Islet of Langerhans (tissue), 1 donor: ENCODE measurements at regions not wholly inside any gene's neighbourhood (a gene's known extent, or its start where the extent isn't known, plus 50 kb on each side); places are given as distances from the start of the nearest gene placed in this dataset.
"Not testable (repeated sequence)": the region's sequence is repeated elsewhere in the genome, so short reads cannot be mapped to it uniquely, and the experiment has no call there.

Experiments
- FAIRE-seq: peaks from one replicate; lab custom pipeline; 2011; peaks lifted over from hg19 to GRCh38; lab: Jason Lieb, UNC

DNA sequence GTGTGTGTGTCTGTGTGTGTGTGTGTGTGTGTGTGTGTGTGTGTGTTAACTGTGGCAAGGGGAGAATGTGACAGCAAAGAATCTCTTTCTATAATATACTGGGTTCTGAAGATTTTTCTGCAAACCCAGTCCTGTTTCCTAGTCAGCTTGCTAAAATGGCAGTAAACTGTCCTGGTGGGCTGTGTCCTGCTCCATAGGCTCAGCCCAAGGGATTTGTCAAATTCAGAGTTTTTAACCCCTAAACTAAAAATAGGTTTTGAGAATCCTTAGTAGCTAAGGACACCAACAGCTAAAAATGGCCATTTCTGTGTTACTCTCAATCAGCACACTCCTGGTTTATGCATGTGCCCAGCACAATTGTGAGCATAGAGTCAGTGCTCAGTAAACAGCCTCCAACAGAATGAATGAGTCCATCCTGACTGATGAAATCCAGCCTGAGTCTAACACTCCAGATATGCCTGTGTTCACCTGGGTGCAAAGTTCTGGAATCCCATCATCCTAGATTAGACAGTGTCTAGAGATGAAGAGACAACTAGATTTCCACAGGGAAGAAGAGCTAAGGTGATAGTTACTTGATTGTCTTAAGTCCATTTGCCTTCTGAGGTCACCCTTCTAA is 192.6 kb downstream of the TTC6 start:
- FAIRE-seq, result no peak

- no peak for FAIRE-seq
Observed at GRCh38 chr14:37791384-37792036, 196.1 kb downstream of the TTC6 start.

DNA sequence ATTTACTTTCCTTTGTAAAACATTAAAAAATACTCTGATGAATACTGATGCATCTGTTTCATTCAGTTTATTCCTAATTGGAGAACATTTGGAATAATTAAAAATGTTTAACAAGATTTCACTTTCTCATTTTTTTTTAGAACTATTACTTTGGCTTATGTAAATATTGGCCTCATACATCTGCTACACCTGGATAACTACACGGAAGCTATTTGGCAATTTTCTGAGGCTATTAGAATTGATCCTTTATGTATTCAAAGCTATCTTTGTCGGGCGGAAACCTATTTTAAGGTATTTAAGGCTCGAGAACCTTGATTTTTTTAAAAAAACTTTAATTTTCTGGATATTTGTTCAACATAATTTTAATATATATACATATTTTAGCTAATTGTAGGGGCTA is 196.7 kb downstream of the TTC6 start:
- FAIRE-seq, result no peak

- FAIRE-seq, result no peak
Observed at GRCh38 chr14:37796703-37797416, 201.4 kb downstream of the TTC6 start.

GRCh38 chr14:37797675-37798074 is 202.2 kb downstream of the TTC6 start:
- no peak for FAIRE-seq

GRCh38 chr14:37807722-37808121 is 212.3 kb downstream of the TTC6 start:
- no peak for FAIRE-seq

DNA sequence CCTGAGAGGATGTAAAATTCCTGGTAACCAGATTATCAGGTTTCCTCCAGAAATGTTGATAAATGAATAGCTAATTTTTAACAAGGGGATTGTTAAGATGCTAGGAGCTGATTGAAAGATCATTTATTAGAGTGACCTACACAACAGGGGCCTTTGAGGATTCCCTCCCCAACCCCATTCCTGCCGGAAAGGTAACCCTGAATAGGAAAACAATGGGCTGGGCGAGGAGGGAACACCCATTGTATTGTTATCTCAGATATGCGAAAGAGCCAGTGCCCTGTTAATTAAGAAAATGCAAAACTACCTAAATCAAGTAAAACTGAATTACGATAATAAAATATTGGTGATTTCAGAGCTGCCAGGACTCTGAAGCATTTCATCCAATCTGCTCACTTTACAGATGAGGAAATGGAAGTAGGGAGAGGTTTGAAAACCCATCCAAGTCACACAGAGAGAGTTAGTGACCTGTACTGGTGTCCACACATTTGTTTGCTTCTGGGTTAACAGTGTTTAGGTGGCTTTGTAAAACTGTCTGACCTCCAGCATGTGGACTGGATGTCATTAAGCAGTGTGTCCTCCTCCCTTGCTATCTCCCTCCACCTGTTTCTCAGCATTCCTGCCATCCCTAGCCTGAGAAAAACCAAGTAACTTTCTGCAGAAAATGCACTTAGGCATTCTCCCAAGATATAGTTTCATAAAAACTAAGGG is 214.8 kb downstream of the TTC6 start:
- no peak for FAIRE-seq

- FAIRE-seq, result no peak
Observed at GRCh38 chr14:37813732-37814131, 218.3 kb downstream of the TTC6 start.

- no peak for FAIRE-seq
Observed at GRCh38 chr14:37816135-37816534, 220.7 kb downstream of the TTC6 start.

GRCh38 chr14:37816743-37817295 is 221.4 kb downstream of the TTC6 start:
- FAIRE-seq, result no peak

DNA sequence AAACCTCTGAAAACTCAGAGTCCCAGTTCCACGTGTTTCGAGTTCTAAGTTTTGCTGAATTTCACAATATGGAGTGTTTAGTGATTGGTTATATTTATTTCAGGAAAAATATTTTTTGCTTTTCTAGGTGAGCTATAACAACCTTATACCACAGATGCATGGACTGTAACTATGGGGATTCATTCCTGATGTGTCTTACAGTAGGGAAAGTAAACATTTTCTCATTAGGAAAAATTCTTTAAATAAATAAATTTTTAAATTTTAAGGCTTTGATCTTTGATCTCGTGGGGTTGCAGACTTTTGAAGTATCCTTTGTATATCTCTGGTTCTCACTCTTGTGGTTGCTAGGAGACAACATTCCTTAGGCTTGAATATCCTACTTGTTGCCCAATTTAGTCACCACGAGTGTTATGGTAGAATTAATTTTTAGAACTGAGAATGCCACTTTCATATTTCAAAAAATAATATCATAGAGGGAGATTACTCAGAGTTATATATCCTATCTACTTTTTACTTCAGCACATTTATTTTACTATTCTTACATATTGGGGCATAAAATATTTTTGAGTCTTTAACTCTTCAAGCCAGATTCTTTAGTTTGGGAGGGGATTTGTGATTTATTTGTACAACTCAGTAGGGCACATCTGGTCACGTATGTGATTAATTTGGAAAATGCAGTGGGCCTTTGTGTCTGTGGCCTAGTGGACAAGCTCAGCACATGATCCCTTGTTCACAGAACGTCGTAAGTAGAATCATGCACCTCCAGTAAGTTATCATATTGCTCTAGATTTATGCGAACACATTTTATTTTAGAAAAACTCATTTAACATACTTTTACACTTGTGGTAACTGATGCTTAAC is 224.0 kb downstream of the TTC6 start:
- no peak for FAIRE-seq

GRCh38 chr14:37820810-37821209 is 225.4 kb downstream of the TTC6 start:
- not testable (repeated sequence) for FAIRE-seq

DNA sequence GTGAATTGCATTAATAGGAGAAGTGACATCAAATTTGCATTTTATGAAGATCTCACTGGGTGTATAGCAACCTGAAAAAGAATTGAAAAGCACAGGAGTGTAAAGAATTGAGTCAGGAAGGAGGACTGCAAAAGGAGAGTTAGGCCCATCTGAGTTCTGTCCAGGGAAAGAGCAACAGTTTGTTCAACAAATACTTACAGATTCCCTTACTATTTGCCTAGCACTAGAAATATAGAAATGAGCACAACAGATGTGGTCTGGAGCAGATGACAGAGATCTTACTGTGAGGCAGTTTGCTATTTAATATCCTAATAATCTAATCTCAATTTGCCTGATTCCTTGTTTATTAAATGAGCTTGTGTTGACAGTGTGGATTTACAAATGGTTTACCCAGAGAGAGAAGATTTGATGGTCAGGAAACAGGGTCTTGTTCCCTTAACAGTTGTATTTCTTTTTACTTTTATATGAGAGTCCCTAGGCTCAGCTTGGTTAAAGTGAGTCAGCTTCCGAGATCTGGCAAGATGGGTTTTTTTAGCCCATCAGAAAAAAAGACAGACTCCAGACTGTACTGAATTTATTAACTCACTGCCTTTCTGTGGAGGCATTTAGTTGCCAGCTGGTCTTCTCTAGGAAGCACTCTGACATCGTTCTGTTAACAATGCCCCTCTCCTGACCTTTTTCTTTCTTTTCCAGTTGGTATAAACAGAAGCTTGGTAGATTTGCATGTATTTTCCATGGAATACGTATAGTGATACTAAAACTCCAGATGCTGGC is 229.7 kb downstream of the TTC6 start:
- no peak for FAIRE-seq

DNA sequence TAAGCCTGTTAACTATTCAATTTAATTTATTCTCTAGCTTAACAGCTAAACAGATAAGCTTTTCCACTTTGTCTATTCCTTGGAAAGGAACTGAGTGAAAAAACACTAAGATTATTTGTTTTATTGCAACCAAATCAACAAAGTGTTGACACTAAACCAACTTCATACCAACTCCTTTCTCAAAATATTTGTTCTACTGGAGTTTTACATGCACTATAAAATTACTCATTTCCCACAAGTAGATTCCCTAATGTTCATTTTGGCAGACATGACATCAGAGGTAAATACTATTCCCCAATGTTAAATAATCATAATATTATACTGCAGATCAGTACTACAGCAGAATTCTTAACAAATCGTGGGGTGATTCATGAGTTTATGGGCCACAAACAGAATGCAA is 231.4 kb downstream of the TTC6 start:
- no peak for FAIRE-seq

DNA sequence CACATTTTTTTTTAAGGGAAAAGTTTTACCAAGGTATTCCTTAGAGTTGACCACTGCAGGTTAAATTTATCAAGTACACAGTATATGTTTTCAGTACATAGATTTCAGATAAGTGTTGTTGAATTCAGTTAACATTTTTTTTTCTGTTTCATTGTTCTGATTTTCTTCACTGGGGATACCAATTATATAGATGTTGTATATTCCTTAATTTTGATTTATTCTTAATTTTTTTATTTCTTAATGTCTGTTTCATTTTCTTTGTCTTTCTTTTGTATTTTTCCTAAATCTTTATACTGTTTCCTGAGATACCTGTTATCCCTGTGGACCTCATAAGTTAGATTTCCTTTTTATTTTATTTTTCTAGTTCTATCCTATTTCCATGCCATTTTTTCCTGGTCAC is 234.8 kb downstream of the TTC6 start:
- FAIRE-seq, result no peak

DNA sequence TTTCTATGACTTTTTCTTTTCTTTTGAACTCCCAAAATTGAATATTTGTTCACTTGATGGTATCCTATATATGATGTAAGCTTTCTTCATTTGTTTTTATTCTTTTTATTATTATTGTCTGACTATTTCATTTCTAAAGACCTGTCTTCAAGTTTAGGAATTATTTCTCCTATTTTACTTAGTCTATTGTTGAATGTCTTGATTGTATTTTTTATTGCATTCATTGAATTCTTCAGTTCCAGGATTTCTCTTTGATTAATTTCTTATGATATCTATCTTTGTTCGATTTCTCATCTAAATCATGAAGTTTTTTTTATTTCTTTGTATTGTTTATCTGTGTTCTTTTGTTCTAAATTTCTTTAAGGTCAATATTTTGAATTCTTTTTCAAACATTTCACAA is 238.8 kb downstream of the TTC6 start:
- FAIRE-seq, result no peak

GRCh38 chr14:37838778-37839177 is 243.3 kb downstream of the TTC6 start:
- FAIRE-seq, result not testable (repeated sequence)

DNA sequence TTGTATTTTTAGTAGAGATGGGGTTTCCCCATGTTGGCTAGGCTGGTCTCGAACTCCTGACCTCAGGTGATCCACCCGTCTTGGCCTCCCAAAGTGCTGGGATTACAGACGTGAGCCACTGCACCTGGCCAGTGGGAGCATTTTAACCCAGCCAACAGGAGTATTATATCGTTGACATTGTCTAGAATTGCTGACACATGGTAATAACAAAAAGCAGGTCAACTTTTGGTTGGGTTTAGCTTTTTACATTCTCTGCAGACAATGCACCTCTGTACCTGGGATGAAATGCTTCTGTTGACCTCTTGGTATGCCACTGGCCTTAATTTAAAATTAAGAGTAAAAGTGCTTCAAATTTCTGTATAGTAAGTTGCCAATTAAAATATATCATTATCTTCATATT is 245.6 kb downstream of the TTC6 start:
- not testable (repeated sequence) for FAIRE-seq

GRCh38 chr14:37842106-37842505 is 246.7 kb downstream of the TTC6 start:
- FAIRE-seq, result no peak

- FAIRE-seq, result no peak
Observed at GRCh38 chr14:37843954-37844607, 248.7 kb downstream of the TTC6 start.
